ELR (cell line): ENCODE measurements at regions not wholly inside any gene's neighbourhood (a gene's known extent, or its start where the extent isn't known, plus 50 kb on each side); places are given as distances from the start of the nearest gene placed in this dataset.

Source experiments
- DNase-seq: peaks from one replicate; pipeline ENCODE4 v3.0.0-alpha.2; 2015; ENCODE audit warnings: low read depth

- no peak for DNase-seq
These were observed 589.4 kb upstream of the ADGRL4 start for GRCh38 chr1:79595931-79596330.

- DNase-seq: no peak
These were observed 587.7 kb upstream of the ADGRL4 start for GRCh38 chr1:79594121-79594698.

- DNase-seq: no peak
These were observed 586.2 kb upstream of the ADGRL4 start for GRCh38 chr1:79592707-79593106.

- no peak for DNase-seq
These were observed 582.2 kb upstream of the ADGRL4 start for GRCh38 chr1:79588719-79589118.

GRCh38 chr1:79587229-79587628, 580.7 kb upstream of the ADGRL4 start:
- DNase-seq: no peak

GRCh38 chr1:79585801-79586200, 579.3 kb upstream of the ADGRL4 start:
- DNase-seq: no peak

- DNase-seq: peak; percentile 1
These were observed 568.9 kb upstream of the ADGRL4 start for GRCh38 chr1:79575424-79575823.

- DNase-seq: peak; percentile 6
These were observed 561.9 kb upstream of the ADGRL4 start for GRCh38 chr1:79568411-79568810.

GRCh38 chr1:79561521-79561978, 555.0 kb upstream of the ADGRL4 start:
- DNase-seq: no peak

- no peak for DNase-seq
These were observed 549.7 kb upstream of the ADGRL4 start for GRCh38 chr1:79556189-79556588.

GRCh38 chr1:79554688-79555087, 548.2 kb upstream of the ADGRL4 start:
- DNase-seq: peak; percentile 54

GRCh38 chr1:79551321-79551720, 544.8 kb upstream of the ADGRL4 start:
- DNase-seq: no peak

- no peak for DNase-seq
These were observed 543.9 kb upstream of the ADGRL4 start for GRCh38 chr1:79550402-79550801.

- DNase-seq: no peak
These were observed 542.7 kb upstream of the ADGRL4 start for GRCh38 chr1:79549201-79549600.

GRCh38 chr1:79547514-79547913, 541.0 kb upstream of the ADGRL4 start:
- no peak for DNase-seq

GRCh38 chr1:79543394-79543793, 536.9 kb upstream of the ADGRL4 start:
- DNase-seq: no peak

GRCh38 chr1:79539001-79539400, 532.5 kb upstream of the ADGRL4 start:
- no peak for DNase-seq

- DNase-seq: no peak
These were observed 526.0 kb upstream of the ADGRL4 start for GRCh38 chr1:79532555-79532954.

- no peak for DNase-seq
These were observed 525.3 kb upstream of the ADGRL4 start for GRCh38 chr1:79531790-79532189.

- no peak for DNase-seq
These were observed 523.9 kb upstream of the ADGRL4 start for GRCh38 chr1:79530476-79530875.

- no peak for DNase-seq
These were observed 523.5 kb upstream of the ADGRL4 start for GRCh38 chr1:79530055-79530454.

GRCh38 chr1:79524126-79524525, 517.6 kb upstream of the ADGRL4 start:
- DNase-seq: no peak

GRCh38 chr1:79519084-79519760, 512.7 kb upstream of the ADGRL4 start:
- DNase-seq: no peak
